B cell (primary cell): ENCODE measurements at regions not wholly inside any gene's neighbourhood (a gene's known extent, or its start where the extent isn't known, plus 50 kb on each side); places are given as distances from the start of the nearest gene placed in this dataset.

Experiments
- ATAC-seq: fragments of 200-7000 bp; cut with Tn5 transposase; one replicate; pipeline ENCODE4 v1.10.0; 2021; ENCODE audit warnings: low read depth, mild to moderate bottlenecking, moderate number of reproducible peaks, moderate library complexity
- CTCF ChIA-PET: fragments of 350-600 bp; sonication (Branson Sonifier 250); formaldehyde crosslinking; loops from one replicate; lab custom pipeline; 2021; ENCODE audit warnings: antibody characterized with exemption, inconsistent platforms; lab: Charles Lee
- POLR2A ChIA-PET: fragments of 350-600 bp; sonication (Branson Sonifier 250); formaldehyde crosslinking; loops from one replicate; lab custom pipeline; 2021; ENCODE audit warnings: antibody characterized with exemption; lab: Charles Lee
- DNase-seq: peaks from one replicate; pipeline ENCODE4 v3.0.0; 2013
- H2AFZ ChIP-seq: 2 replicates; pipeline ENCODE4 v1.6.1; 2012; ENCODE audit warnings: mild to moderate bottlenecking, low read depth, low read length; ENCODE audit not compliant: insufficient read depth, poor library complexity, severe bottlenecking
- H3K27ac ChIP-seq, 2 donors: 1 replicate in 1 of 2; 2 replicates in 1 of 2; pipeline ENCODE4 v1.5.1; 2012 to 2013; ENCODE audit warnings: low read length in 2 of 2, mild to moderate bottlenecking in 2 of 2, moderate library complexity in 1 of 2
- H3K27me3 ChIP-seq, 4 experiments: fragments of 200-600 bp in 1 of 4; sonication (generic) in 1 of 4; replicated peaks in 1 of 4; 1 replicate in 2 of 4; 2 replicates in 2 of 4; pipeline versions ENCODE4 v1.6.1 to v1.7.0; 2013 to 2016; ENCODE audit warnings: low read length in 3 of 4, mild to moderate bottlenecking in 2 of 4, mixed read lengths in 1 of 4, moderate library complexity in 1 of 4; ENCODE audit not compliant: insufficient read depth in 4 of 4, control insufficient read depth in 3 of 4; ENCODE audit errors: control extremely low read depth in 1 of 4
- H3K36me3 ChIP-seq, 2 experiments: replicated peaks in 1 of 2; 1 replicate in 1 of 2; 2 replicates in 1 of 2; pipeline versions ENCODE4 v1.6.1 to v1.7.1; 2013; ENCODE audit warnings: low read length in 1 of 2; ENCODE audit not compliant: insufficient read depth in 2 of 2, control insufficient read depth in 1 of 2; ENCODE audit errors: control extremely low read depth in 1 of 2, extremely low read depth in 1 of 2
- H3K4me1 ChIP-seq, 2 donors: fragments of 200-600 bp in 1 of 2; sonication (generic) in 1 of 2; 1 replicate in 1 of 2; 2 replicates in 1 of 2; pipeline versions ENCODE4 v1.5.1 to v1.6.1; 2013 to 2017; ENCODE audit warnings: low read length in 2 of 2; ENCODE audit not compliant: control insufficient read depth in 2 of 2, insufficient read depth in 2 of 2
- H3K4me2 ChIP-seq: replicated peaks from 2 replicates; pipeline ENCODE3; 2012; ENCODE audit warnings: mild to moderate bottlenecking, low read depth, low read length; ENCODE audit not compliant: poor library complexity, severe bottlenecking
- H3K4me3 ChIP-seq, 5 experiments: fragments of 200-600 bp in 1 of 5; sonication (generic) in 1 of 5; 1 replicate in 3 of 5; 2 replicates in 2 of 5; pipeline versions ENCODE4 v1.5.1 to v1.7.0; 2011 to 2016; ENCODE audit warnings: low read length in 4 of 5, mild to moderate bottlenecking in 4 of 5, low read depth in 2 of 5, control low read depth in 1 of 5, moderate library complexity in 1 of 5; ENCODE audit not compliant: insufficient read depth in 1 of 5; ENCODE audit errors: control extremely low read depth in 1 of 5, extremely low read depth in 1 of 5
- H3K79me2 ChIP-seq: fragments of 200-600 bp; sonication (generic); one replicate; pipeline ENCODE4 v1.6.0; 2016; ENCODE audit warnings: low read length; ENCODE audit not compliant: control insufficient read depth, insufficient read depth
- H3K9ac ChIP-seq: fragments of 200-600 bp; sonication (generic); 2 replicates; pipeline ENCODE4 v1.6.1; 2017; ENCODE audit warnings: mild to moderate bottlenecking, low read length, moderate library complexity
- H3K9me3 ChIP-seq, 3 donors: one replicate each; pipeline versions ENCODE4 v1.6.1 to v1.7.1; 2013; ENCODE audit warnings: low read length in 2 of 3; ENCODE audit not compliant: control insufficient read depth in 2 of 3, insufficient read depth in 1 of 3; ENCODE audit errors: control extremely low read depth in 1 of 3
- H4K20me1 ChIP-seq: 2 replicates; pipeline ENCODE4 v1.6.0; 2012; ENCODE audit warnings: mild to moderate bottlenecking, low read length; ENCODE audit not compliant: insufficient read depth, control insufficient read depth, poor library complexity, severe bottlenecking
- H3K27ac Mint-ChIP-seq: one replicate; pipeline ENCODE4 v1.8.0; 2021; ENCODE audit warnings: mixed read lengths
- H3K27me3 Mint-ChIP-seq: one replicate; pipeline ENCODE4 v1.8.0; 2021; ENCODE audit warnings: mixed read lengths
- H3K4me1 Mint-ChIP-seq: one replicate; pipeline ENCODE4 v1.8.0; 2021; ENCODE audit warnings: mixed read lengths
- H3K4me3 Mint-ChIP-seq: one replicate; pipeline ENCODE4 v1.8.0; 2021; ENCODE audit warnings: mixed read lengths
- H3K9me3 Mint-ChIP-seq: one replicate; pipeline ENCODE4 v1.8.0; 2022; ENCODE audit warnings: mixed read lengths; ENCODE audit not compliant: insufficient read depth
- CTCF ChIP-seq: fragments of 200-600 bp; IDR thresholded peaks from one replicate; pipeline ENCODE4 v1.8.0; 2022; ENCODE audit warnings: antibody characterized with exemption, mild to moderate bottlenecking
- EZH2 ChIP-seq: IDR thresholded peaks from 2 replicates; pipeline ENCODE4 v1.6.1; 2012; ENCODE audit warnings: borderline replicate concordance, low read depth, mild to moderate bottlenecking, moderate library complexity, low read length; ENCODE audit not compliant: insufficient read depth, poor library complexity, severe bottlenecking
- WGBS: methylation state at CpG from one replicate; pipeline ENCODE4 v1.1.5; 2013; ENCODE audit warnings: missing lambda C conversion rate; ENCODE audit not compliant: insufficient coverage; 5-methylcytosine and 5-hydroxymethylcytosine counted together
- intact Hi-C: fragments of 100-400 bp; cut with micrococcal nuclease; formaldehyde crosslinking; loops from one replicate; pipeline ENCODE4 v1.10.0; 2022

- no peak for ATAC-seq
- Mint-ChIP-seq H3K4me3 (no peak overlapping the region), H3K9me3 (no peaks in the 10 kb centered on the region), H3K4me1 (no peaks in the 10 kb centered on the region), H3K27me3 (no peaks in the 10 kb centered on the region), H3K27ac (no peak overlapping the region)
- H3K36me3 ChIP-seq: no peaks in the 10 kb centered on the region
- no peak overlapping the region for H3K4me2 ChIP-seq
- intact Hi-C loops: no loop called here
- H3K4me3 ChIP-seq: no peak overlapping the region
- WGBS: no CpG with 5 or more reads among the region's 2 CpGs
- ChIA-PET CTCF (no interaction called here), POLR2A (no interaction called here)
- H3K9ac ChIP-seq: no peak overlapping the region
- no peaks in the 10 kb centered on the region for H3K27me3 ChIP-seq
- DNase-seq: no peak
- H3K9me3 ChIP-seq: no peaks in the 10 kb centered on the region
- no peak for TF ChIP-seq CTCF
- TF ChIP-seq EZH2: no peak
- no peaks in the 10 kb centered on the region for H3K4me1 ChIP-seq
- H3K79me2 ChIP-seq: no peaks in the 10 kb centered on the region
- no peak overlapping the region for H2AFZ ChIP-seq
- no peaks in the 10 kb centered on the region for H4K20me1 ChIP-seq
- H3K27ac ChIP-seq: no peak overlapping the region
These were observed 521.4 kb downstream of the FBXO15 start for GRCh38 chr18:73626221-73626620.

DNA sequence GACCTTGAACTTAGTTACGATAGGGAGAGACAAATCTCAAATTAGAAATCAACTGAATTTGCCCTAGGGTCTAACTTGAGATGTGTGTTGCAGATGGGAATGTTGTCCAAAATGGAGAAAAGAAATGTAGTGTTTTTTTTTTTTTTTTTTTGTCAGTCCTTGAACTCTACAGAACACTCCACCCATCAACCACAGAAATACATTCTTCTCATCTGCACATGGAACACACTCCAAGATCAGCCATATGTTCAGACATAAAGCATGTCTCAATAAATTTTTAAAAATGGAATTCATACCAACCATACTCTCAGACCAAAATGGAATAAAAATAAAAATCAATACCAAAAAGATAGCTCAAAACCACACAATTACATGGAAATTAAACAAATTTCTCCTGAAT, 526.5 kb downstream of the FBXO15 start:
- no peak overlapping the region for H3K4me3 ChIP-seq
- no peak overlapping the region for H3K4me3 Mint-ChIP-seq
- ChIA-PET POLR2A (no interaction called here), CTCF (no interaction called here)
- DNase-seq (no peak), ATAC-seq (no peak)
- H3K4me1 ChIP-seq: no peaks in the 10 kb centered on the region
- no peaks in the 10 kb centered on the region for H3K9me3 Mint-ChIP-seq
- H3K36me3 ChIP-seq: no peaks in the 10 kb centered on the region
- 100% methylated on average over 1 of the region's 1 CpG for WGBS
- intact Hi-C loops: no loop called here
- H3K4me2 ChIP-seq: no peak overlapping the region
- no peaks in the 10 kb centered on the region for H3K79me2 ChIP-seq
- TF ChIP-seq EZH2 (no peak), CTCF (no peak)
- no peaks in the 10 kb centered on the region for H3K27me3 ChIP-seq
- peaks cover 0 to 4% (median 0%) of the 10 kb centered on the region in 3 donors for H3K9me3 ChIP-seq
- H2AFZ ChIP-seq: no peak overlapping the region
- H4K20me1 ChIP-seq: no peaks in the 10 kb centered on the region
- H3K4me1 Mint-ChIP-seq: no peaks in the 10 kb centered on the region
- H3K27ac Mint-ChIP-seq: no peak overlapping the region
- no peak overlapping the region for H3K9ac ChIP-seq
- no peak overlapping the region for H3K27ac ChIP-seq
- H3K27me3 Mint-ChIP-seq: no peaks in the 10 kb centered on the region
